H9 (cell line): ENCODE measurements at regions not wholly inside any gene's neighbourhood (a gene's known extent, or its start where the extent isn't known, plus 50 kb on each side); places are given as distances from the start of the nearest gene placed in this dataset.

ENCODE experiments used
- DNase-seq: peaks from one replicate; pipeline ENCODE4 v3.0.0-alpha.2; 2017
- H2AFZ ChIP-seq: one replicate; pipeline ENCODE4 v1.6.1; 2013; ENCODE audit warnings: mild to moderate bottlenecking, low read length, control low read depth, moderate library complexity
- H2AK5ac ChIP-seq: 2 replicates; pipeline ENCODE4 v1.6.1; 2013; ENCODE audit warnings: low read length, control low read depth, mixed read lengths; ENCODE audit not compliant: insufficient read length
- H2BK120ac ChIP-seq: one replicate; pipeline ENCODE4 v1.6.1; 2013; ENCODE audit warnings: low read depth, mild to moderate bottlenecking, low read length, control low read depth, inconsistent platforms; ENCODE audit not compliant: poor library complexity, severe bottlenecking
- H2BK12ac ChIP-seq: 2 replicates; pipeline ENCODE4 v1.6.1; 2013; ENCODE audit warnings: low read length, control low read depth, mixed read lengths, low read depth; ENCODE audit not compliant: insufficient read length
- H2BK15ac ChIP-seq: 2 replicates; pipeline ENCODE4 v1.6.1; 2013; ENCODE audit warnings: low read depth, low read length, control low read depth
- H2BK20ac ChIP-seq: one replicate; pipeline ENCODE4 v1.6.1; 2013; ENCODE audit warnings: low read depth, mild to moderate bottlenecking, low read length, control low read depth, inconsistent platforms; ENCODE audit not compliant: poor library complexity, severe bottlenecking
- H2BK5ac ChIP-seq: 2 replicates; pipeline ENCODE4 v1.6.1; 2013; ENCODE audit warnings: low read length, control low read depth, mixed read lengths; ENCODE audit not compliant: insufficient read length
- H3K14ac ChIP-seq: 2 replicates; pipeline ENCODE4 v1.6.1; 2013; ENCODE audit warnings: low read length, control low read depth; ENCODE audit not compliant: insufficient read depth
- H3K18ac ChIP-seq: 2 replicates; pipeline ENCODE4 v1.6.1; 2013; ENCODE audit warnings: low read depth, mild to moderate bottlenecking, mixed read lengths, low read length, control low read depth; ENCODE audit not compliant: insufficient read length
- H3K23ac ChIP-seq: 2 replicates; pipeline ENCODE4 v1.6.1; 2013; ENCODE audit warnings: low read length, control low read depth, mixed read lengths, low read depth; ENCODE audit not compliant: insufficient read length
- H3K23me2 ChIP-seq: 2 replicates; pipeline ENCODE4 v1.6.1; 2013; ENCODE audit warnings: low read depth, mild to moderate bottlenecking, mixed read lengths, low read length, control low read depth; ENCODE audit not compliant: insufficient read length, poor library complexity, severe bottlenecking
- H3K27ac ChIP-seq: 2 replicates; pipeline ENCODE4 v1.5.1; 2013; ENCODE audit warnings: low read length, control low read depth, mixed read lengths, low read depth; ENCODE audit not compliant: insufficient read length
- H3K27me3 ChIP-seq: 2 replicates; pipeline ENCODE4 v1.6.1; 2013; ENCODE audit warnings: low read length, control low read depth, inconsistent platforms; ENCODE audit not compliant: insufficient read depth
- H3K4ac ChIP-seq: 2 replicates; pipeline ENCODE4 v1.6.1; 2013; ENCODE audit warnings: low read depth, mild to moderate bottlenecking, control low read depth, inconsistent platforms, low read length, moderate library complexity
- H3K4me1 ChIP-seq: 2 replicates; pipeline ENCODE4 v1.6.1; 2013; ENCODE audit warnings: low read length, control low read depth, inconsistent platforms; ENCODE audit not compliant: insufficient read depth
- H3K4me2 ChIP-seq: 2 replicates; pipeline ENCODE4 v1.6.1; 2013; ENCODE audit warnings: low read length, control low read depth, mixed read lengths; ENCODE audit not compliant: insufficient read length, insufficient read depth
- H3K56ac ChIP-seq: 2 replicates; pipeline ENCODE4 v1.6.1; 2013; ENCODE audit warnings: low read depth, mild to moderate bottlenecking, mixed read lengths, low read length, control low read depth; ENCODE audit not compliant: insufficient read length
- H3K79me1 ChIP-seq: 2 replicates; pipeline ENCODE4 v1.6.1; 2013; ENCODE audit warnings: low read depth, mild to moderate bottlenecking, moderate library complexity, low read length, control low read depth, inconsistent platforms; ENCODE audit not compliant: insufficient read depth, poor library complexity, severe bottlenecking
- H3K79me2 ChIP-seq: 2 replicates; pipeline ENCODE4 v1.6.1; 2013; ENCODE audit warnings: low read length, control low read depth, inconsistent platforms; ENCODE audit not compliant: insufficient read depth
- H3K9ac ChIP-seq: 2 replicates; pipeline ENCODE4 v1.6.1; 2013; ENCODE audit warnings: low read length, control low read depth, mixed read lengths; ENCODE audit not compliant: insufficient read length; ENCODE audit errors: extremely low read depth
- H3K9me3 ChIP-seq: one replicate; pipeline ENCODE4 v1.6.1; 2013; ENCODE audit warnings: low read depth, low read length, inconsistent platforms; ENCODE audit not compliant: control insufficient read depth
- H3T11ph ChIP-seq: one replicate; pipeline ENCODE4 v1.6.1; 2013; ENCODE audit warnings: mild to moderate bottlenecking, low read length, control low read depth, inconsistent platforms
- H4K20me1 ChIP-seq: one replicate; pipeline ENCODE4 v1.6.1; 2013; ENCODE audit not compliant: control insufficient read depth, insufficient read length, insufficient read depth
- H4K5ac ChIP-seq: 2 replicates; pipeline ENCODE4 v1.6.1; 2013; ENCODE audit warnings: low read depth, mild to moderate bottlenecking, mixed read lengths, low read length, control low read depth; ENCODE audit not compliant: insufficient read length
- H4K8ac ChIP-seq: replicated peaks from 2 replicates; pipeline ENCODE4 v1.6.1; 2013; ENCODE audit warnings: low read length, control low read depth, mixed read lengths, low read depth; ENCODE audit not compliant: insufficient read length
- H4K91ac ChIP-seq: 2 replicates; pipeline ENCODE4 v1.6.1; 2013; ENCODE audit warnings: low read depth, mild to moderate bottlenecking, moderate library complexity, mixed read lengths, low read length, control low read depth; ENCODE audit not compliant: insufficient read length
- H3K27ac Mint-ChIP-seq, 3 experiments: 2 replicates in 2 of 3; 3 replicates in 1 of 3; pipeline ENCODE4 v1.8.0; 2020 to 2021; ENCODE audit warnings: mixed read lengths in 3 of 3, mild to moderate bottlenecking in 1 of 3, moderate library complexity in 1 of 3
- H3K27me3 Mint-ChIP-seq: 2 replicates; pipeline ENCODE4 v1.8.0; 2021; ENCODE audit warnings: low read depth, mild to moderate bottlenecking, moderate library complexity, mixed read lengths
- H3K36me3 Mint-ChIP-seq, 3 experiments: 2 replicates in 2 of 3; 3 replicates in 1 of 3; pipeline ENCODE4 v1.8.0; 2020 to 2021; ENCODE audit warnings: low read depth in 3 of 3, mixed read lengths in 3 of 3; ENCODE audit not compliant: insufficient read depth in 1 of 3
- H3K4me1 Mint-ChIP-seq, 2 experiments: 2 replicates each; pipeline ENCODE4 v1.8.0; 2020; ENCODE audit warnings: mixed read lengths in 2 of 2
- H3K4me3 Mint-ChIP-seq, 2 experiments: 2 replicates in 1 of 2; 3 replicates in 1 of 2; pipeline ENCODE4 v1.8.0; 2020 to 2021; ENCODE audit warnings: mild to moderate bottlenecking in 2 of 2, mixed read lengths in 2 of 2, moderate library complexity in 1 of 2
- H3K9me3 Mint-ChIP-seq, 2 experiments: 2 replicates in 1 of 2; 3 replicates in 1 of 2; pipeline ENCODE4 v1.8.0; 2020; ENCODE audit warnings: mild to moderate bottlenecking in 2 of 2, mixed read lengths in 2 of 2, moderate library complexity in 1 of 2
- WGBS: extraction: QIAGEN DNeasy Blood & Tissue Kit; methylation state at CpG from one replicate; pipeline ENCODE4 v1.1.7; 2013; ENCODE audit warnings: missing lambda C conversion rate, low lambda C conversion rate, mixed read lengths; ENCODE audit not compliant: insufficient read length; ENCODE audit errors: extremely low coverage; 5-methylcytosine and 5-hydroxymethylcytosine counted together
- TF ChIP-seq, protein P1 (sequence below): fragments of 200-600 bp; sonication (generic); conservative IDR thresholded peaks from 3 replicates; pipeline ENCODE4 v1.8.0; 2021; ENCODE audit warnings: antibody characterized with exemption, mild to moderate bottlenecking

DNA sequence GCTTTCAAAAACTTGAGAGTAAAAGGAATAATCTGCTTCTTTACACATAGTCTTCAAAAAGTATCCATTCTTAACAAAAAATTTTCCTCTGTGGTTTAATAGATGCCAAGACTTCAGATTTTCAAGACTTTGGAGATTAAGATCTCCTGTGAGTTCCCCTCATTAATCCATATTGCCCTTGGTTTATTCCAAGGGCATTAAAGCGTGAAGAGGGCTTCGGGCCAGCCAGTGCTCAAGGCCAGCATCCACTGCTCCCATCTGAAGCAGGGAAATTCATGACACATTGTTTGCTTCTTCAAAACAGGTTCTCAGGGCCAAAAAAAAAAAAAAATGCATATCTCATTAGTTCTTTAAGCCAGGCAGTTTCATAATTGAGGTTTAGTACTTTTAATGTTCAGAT is 137.3 kb upstream of the RHOBTB1 start:
- Histone ChIP-seq H3K9ac (no peak overlapping the region), H3K79me2 (no peaks in the 10 kb centered on the region), H4K5ac (no peak overlapping the region), H3K4me2 (no peak overlapping the region), H3K18ac (no peak overlapping the region), H3K79me1 (no peaks in the 10 kb centered on the region), H2AFZ (no peak overlapping the region), H4K91ac (no peak overlapping the region), H2BK120ac (no peak overlapping the region), H3K56ac (no peak overlapping the region), H4K20me1 (no peaks in the 10 kb centered on the region), H3K14ac (no peak overlapping the region), H4K8ac (no peak overlapping the region), H2BK5ac (no peak overlapping the region), H2BK12ac (no peak overlapping the region), H3K27me3 (no peaks in the 10 kb centered on the region), H3K4me1 (no peaks in the 10 kb centered on the region), H2BK20ac (no peak overlapping the region), H2BK15ac (no peak overlapping the region), H3K9me3 (no peaks in the 10 kb centered on the region), H3T11ph (no peak overlapping the region), H3K23ac (no peak overlapping the region), H3K23me2 (no peaks in the 10 kb centered on the region), H3K4ac (no peak overlapping the region), H2AK5ac (no peak overlapping the region), H3K27ac (no peak overlapping the region)
- TF ChIP-seq, protein P1, sequence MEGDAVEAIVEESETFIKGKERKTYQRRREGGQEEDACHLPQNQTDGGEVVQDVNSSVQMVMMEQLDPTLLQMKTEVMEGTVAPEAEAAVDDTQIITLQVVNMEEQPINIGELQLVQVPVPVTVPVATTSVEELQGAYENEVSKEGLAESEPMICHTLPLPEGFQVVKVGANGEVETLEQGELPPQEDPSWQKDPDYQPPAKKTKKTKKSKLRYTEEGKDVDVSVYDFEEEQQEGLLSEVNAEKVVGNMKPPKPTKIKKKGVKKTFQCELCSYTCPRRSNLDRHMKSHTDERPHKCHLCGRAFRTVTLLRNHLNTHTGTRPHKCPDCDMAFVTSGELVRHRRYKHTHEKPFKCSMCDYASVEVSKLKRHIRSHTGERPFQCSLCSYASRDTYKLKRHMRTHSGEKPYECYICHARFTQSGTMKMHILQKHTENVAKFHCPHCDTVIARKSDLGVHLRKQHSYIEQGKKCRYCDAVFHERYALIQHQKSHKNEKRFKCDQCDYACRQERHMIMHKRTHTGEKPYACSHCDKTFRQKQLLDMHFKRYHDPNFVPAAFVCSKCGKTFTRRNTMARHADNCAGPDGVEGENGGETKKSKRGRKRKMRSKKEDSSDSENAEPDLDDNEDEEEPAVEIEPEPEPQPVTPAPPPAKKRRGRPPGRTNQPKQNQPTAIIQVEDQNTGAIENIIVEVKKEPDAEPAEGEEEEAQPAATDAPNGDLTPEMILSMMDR: no peak
- Mint-ChIP-seq H3K36me3 (no peaks in the 10 kb centered on the region), H3K4me1 (no peaks in the 10 kb centered on the region), H3K9me3 (peaks cover 3 to 6% of the 10 kb centered on the region in 2 experiments; a peak in 3 of 5 replicates), H3K4me3 (no peak overlapping the region), H3K27me3 (no peaks in the 10 kb centered on the region), H3K27ac (no peak overlapping the region)
- no peak for DNase-seq
- no CpG with 5 or more reads among the region's 2 CpGs for WGBS
